AG10803 (cell line): ENCODE measurements at regions not wholly inside any gene's neighbourhood (a gene's known extent, or its start where the extent isn't known, plus 50 kb on each side); places are given as distances from the start of the nearest gene placed in this dataset.

ENCODE experiments used
- DNase-seq: peaks from one replicate; pipeline ENCODE4 v3.0.0; 2010; ENCODE audit warnings: low read depth
- H3K4me3 ChIP-seq: 2 replicates; pipeline ENCODE4 v1.5.1; 2011; ENCODE audit warnings: mild to moderate bottlenecking, low read length, control low read depth
- TF ChIP-seq, protein P1 (sequence below): conservative IDR thresholded peaks from 2 replicates; pipeline ENCODE4 v1.5.1; 2011; ENCODE audit warnings: mild to moderate bottlenecking, low read length, control low read depth, inconsistent platforms

DNA sequence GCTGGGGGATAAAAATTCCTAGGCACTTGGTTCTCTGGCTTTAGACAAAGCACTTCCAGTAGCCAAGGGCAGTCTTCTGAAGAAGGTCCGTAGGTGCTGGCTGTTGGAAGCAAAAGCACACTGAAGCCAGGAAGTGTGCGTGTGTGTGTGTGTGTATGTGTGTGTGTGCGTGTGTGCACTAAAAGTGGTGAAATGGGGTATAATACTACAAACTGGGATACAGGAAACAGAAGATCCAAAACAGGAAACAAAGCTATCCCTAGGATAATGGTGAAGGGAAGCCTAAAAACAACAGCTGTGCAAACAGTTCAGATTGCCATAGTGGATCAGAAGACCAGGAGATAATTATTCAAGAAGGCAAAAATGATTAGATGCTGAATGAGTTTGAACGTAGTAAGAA lies 103.4 kb downstream of the IL20RB start:
- H3K4me3 ChIP-seq: no peak overlapping the region
- TF ChIP-seq, protein P1, sequence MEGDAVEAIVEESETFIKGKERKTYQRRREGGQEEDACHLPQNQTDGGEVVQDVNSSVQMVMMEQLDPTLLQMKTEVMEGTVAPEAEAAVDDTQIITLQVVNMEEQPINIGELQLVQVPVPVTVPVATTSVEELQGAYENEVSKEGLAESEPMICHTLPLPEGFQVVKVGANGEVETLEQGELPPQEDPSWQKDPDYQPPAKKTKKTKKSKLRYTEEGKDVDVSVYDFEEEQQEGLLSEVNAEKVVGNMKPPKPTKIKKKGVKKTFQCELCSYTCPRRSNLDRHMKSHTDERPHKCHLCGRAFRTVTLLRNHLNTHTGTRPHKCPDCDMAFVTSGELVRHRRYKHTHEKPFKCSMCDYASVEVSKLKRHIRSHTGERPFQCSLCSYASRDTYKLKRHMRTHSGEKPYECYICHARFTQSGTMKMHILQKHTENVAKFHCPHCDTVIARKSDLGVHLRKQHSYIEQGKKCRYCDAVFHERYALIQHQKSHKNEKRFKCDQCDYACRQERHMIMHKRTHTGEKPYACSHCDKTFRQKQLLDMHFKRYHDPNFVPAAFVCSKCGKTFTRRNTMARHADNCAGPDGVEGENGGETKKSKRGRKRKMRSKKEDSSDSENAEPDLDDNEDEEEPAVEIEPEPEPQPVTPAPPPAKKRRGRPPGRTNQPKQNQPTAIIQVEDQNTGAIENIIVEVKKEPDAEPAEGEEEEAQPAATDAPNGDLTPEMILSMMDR: no peak
- no peak for DNase-seq

DNA sequence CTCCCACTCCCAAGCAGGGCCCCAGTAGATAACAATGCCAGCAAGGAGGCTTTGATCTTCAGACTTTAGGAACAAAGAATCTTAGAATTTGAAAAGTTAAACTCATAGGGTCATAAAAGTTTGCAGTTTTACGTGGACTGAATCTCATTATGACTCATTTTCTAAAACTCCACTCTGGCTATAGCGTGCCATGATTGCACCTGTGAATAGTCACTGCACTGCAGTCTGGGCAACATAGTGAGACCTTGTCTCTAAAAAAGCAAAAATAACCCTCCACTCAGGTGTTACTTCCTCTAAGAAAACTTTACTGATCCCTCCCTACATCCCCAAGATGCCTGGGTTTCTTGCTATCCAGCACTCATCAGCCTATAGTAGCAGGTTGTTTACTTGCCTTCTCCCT lies 104.5 kb downstream of the IL20RB start:
- TF ChIP-seq, protein P1: no peak
- no peak for DNase-seq
- no peak overlapping the region for H3K4me3 ChIP-seq

DNA sequence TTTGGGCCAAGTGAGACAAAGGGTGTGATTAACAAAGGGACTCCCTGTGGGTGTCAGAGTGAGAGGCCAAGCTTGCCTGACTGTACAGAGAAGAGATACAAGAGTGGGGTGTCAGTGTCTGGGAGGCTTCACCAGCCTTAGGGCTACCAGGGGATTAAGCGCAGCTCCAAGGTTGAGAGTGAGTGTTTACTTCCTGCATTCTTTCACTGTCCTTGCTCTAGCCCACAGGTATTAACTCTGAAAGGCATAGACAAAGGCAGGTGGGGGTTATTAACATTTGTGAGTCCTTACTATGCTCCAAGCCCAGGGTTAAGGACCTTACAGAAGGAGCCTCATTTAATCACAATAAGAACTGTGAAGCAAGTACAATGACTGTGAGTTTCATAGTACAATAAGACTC lies 107.6 kb downstream of the IL20RB start:
- no peak overlapping the region for H3K4me3 ChIP-seq
- TF ChIP-seq, protein P1: no peak
- DNase-seq: no peak

DNA sequence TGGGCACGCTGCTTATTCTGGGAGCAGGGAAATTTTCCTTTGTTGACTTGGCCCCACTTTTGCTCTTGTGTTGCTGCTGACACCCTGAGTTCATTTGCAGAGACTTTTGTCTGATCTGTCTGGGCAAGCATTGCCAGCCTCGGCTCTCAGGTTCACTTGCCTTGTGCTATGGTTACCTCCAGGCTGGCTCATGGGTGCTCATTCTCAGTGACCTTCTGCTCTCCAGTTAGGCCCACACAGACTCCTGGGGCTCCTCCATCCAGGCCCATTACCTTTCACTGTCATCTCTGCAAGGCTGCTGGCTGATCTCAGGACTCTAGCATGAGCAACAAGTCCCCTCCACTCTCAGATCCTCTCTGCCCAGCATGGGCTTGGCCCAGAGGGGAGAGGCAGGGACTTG lies 108.3 kb downstream of the IL20RB start:
- TF ChIP-seq, protein P1: no peak
- DNase-seq: no peak
- no peak overlapping the region for H3K4me3 ChIP-seq

DNA sequence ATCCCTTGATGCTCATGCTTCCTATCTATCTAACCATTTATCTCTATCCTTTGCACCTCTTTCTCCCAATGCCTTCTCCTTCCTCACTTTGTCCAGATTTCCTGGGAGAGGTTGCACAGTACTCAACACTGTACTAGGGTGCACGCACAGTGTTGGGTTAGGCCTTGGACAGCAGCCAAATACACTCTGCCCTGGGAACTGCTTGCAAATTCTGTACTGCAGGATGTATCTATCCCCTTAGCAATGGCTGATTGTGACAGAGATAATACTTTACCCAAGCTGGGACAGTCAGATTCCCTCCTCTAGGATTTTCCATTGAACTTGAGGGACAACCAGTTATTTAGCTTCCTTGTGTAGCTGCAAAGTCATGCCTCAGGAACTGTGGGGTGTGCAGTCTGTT lies 113.3 kb downstream of the IL20RB start:
- H3K4me3 ChIP-seq: no peak overlapping the region
- DNase-seq: no peak
- TF ChIP-seq, protein P1: no peak

DNA sequence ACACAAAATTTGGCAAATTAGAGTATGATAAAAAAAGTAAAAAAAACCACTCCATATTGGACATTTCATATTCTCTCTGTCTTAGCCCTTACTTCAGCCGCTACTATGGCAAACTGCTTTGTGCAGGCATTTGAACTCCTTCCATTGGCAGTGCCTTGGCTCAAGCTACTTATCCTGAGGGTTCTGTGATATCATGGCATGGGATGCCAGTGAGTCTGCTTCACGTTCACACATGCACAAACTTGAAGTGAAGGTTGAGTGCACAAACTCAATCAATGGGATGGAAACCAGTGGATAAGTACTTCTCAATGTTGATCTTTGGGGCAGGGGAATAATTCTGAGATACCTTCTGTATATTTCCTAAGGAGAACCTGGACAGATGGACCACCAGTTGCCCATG lies 117.2 kb downstream of the IL20RB start:
- DNase-seq: no peak
- TF ChIP-seq, protein P1: no peak

DNA sequence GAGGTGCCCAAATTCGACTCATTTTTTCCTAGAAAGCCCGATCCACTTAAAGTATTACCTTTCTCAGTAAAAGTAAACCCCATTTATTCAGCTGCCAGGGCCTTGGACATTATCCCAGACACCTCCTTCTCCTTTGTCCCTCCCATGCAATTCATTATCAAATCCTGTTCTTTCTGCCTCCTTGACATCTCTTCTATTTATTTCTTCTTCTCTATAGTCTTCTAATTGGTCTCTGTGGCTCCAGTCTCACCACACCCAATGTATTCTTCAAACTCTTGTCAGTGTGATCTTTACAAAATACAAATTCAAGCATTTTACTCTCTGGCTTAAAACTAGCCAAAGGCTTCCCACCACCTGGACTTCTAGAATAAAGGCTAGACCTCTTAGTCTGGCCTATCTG lies 120.3 kb downstream of the IL20RB start:
- TF ChIP-seq, protein P1: no peak
- no peak for DNase-seq
- H3K4me3 ChIP-seq: no peak overlapping the region

More for the DNA sequence above, 117.2 kb downstream of the IL20RB start:
- no peak overlapping the region for H3K4me3 ChIP-seq
